KOPT-K1 (cell line): ENCODE measurements at regions not wholly inside any gene's neighbourhood (a gene's known extent, or its start where the extent isn't known, plus 50 kb on each side); places are given as distances from the start of the nearest gene placed in this dataset.
"Not testable (repeated sequence)": the region's sequence is repeated elsewhere in the genome, so short reads cannot be mapped to it uniquely, and the experiment has no call there.

Source experiments
- H3K27ac ChIP-seq: fragments of 200-600 bp; sonication (generic); 2 replicates; pipeline ENCODE4 v1.5.1; 2016; ENCODE audit warnings: antibody characterized with exemption, mild to moderate bottlenecking, low read depth, low read length; ENCODE audit not compliant: poor library complexity, severe bottlenecking
- H3K36me3 ChIP-seq: fragments of 200-600 bp; sonication (generic); 2 replicates; pipeline ENCODE4 v1.5.1; 2017; ENCODE audit warnings: antibody characterized with exemption, mild to moderate bottlenecking, low read length, moderate library complexity; ENCODE audit not compliant: insufficient read depth
- H3K9me3 ChIP-seq: fragments of 200-600 bp; sonication (generic); 2 replicates; pipeline ENCODE4 v1.5.1; 2017; ENCODE audit warnings: antibody characterized with exemption, low read length, mild to moderate bottlenecking; ENCODE audit not compliant: insufficient read depth, poor library complexity, severe bottlenecking

- Histone ChIP-seq H3K27ac (peak overlapping the region; percentile 97), H3K36me3 (no peaks in the 10 kb centered on the region), H3K9me3 (no peaks in the 10 kb centered on the region)
Observed at GRCh38 chr20:60087563-60088105, 129.4 kb downstream of the CDH26 start.

GRCh38 chr20:60088236-60088635, 130.0 kb downstream of the CDH26 start:
- Histone ChIP-seq H3K36me3 (no peaks in the 10 kb centered on the region), H3K27ac (peak overlapping the region; percentile 97), H3K9me3 (no peaks in the 10 kb centered on the region)

- no peaks in the 10 kb centered on the region for H3K36me3 ChIP-seq
- H3K9me3 ChIP-seq = no peaks in the 10 kb centered on the region
- H3K27ac ChIP-seq = no peak overlapping the region
Observed at GRCh38 chr20:60090631-60091030, 132.4 kb downstream of the CDH26 start.

GRCh38 chr20:60091305-60091704, 133.1 kb downstream of the CDH26 start:
- Histone ChIP-seq H3K27ac (no peak overlapping the region), H3K36me3 (no peaks in the 10 kb centered on the region; the same call in 1 of the 2 replicates), H3K9me3 (no peaks in the 10 kb centered on the region)

- no peaks in the 10 kb centered on the region; the same call in 1 of the 2 replicates for H3K36me3 ChIP-seq
Observed at GRCh38 chr20:60091861-60092260, 133.6 kb downstream of the CDH26 start.

GRCh38 chr20:60092729-60093128, 134.5 kb downstream of the CDH26 start:
- Histone ChIP-seq H3K9me3 (no peaks in the 10 kb centered on the region), H3K27ac (no peak overlapping the region), H3K36me3 (no peaks in the 10 kb centered on the region; the same call in 1 of the 2 replicates)

More at GRCh38 chr20:60091861-60092260, 133.6 kb downstream of the CDH26 start:
- H3K9me3 ChIP-seq = no peaks in the 10 kb centered on the region
- no peak overlapping the region for H3K27ac ChIP-seq

- no peaks in the 10 kb centered on the region for H3K9me3 ChIP-seq
- no peak overlapping the region for H3K27ac ChIP-seq
- no peaks in the 10 kb centered on the region; the same call in 1 of the 2 replicates for H3K36me3 ChIP-seq
Observed at GRCh38 chr20:60095456-60095855, 137.2 kb downstream of the CDH26 start.

GRCh38 chr20:60096166-60096565, 137.9 kb downstream of the CDH26 start:
- Histone ChIP-seq H3K9me3 (no peaks in the 10 kb centered on the region), H3K36me3 (no peaks in the 10 kb centered on the region; the same call in 1 of the 2 replicates), H3K27ac (no peak overlapping the region)

- Histone ChIP-seq H3K36me3 (no peaks in the 10 kb centered on the region; the same call in 1 of the 2 replicates), H3K27ac (peak overlapping the region; percentile 3), H3K9me3 (no peaks in the 10 kb centered on the region)
Observed at GRCh38 chr20:60097285-60097684, 139.1 kb downstream of the CDH26 start.

GRCh38 chr20:60100780-60101179, 142.6 kb downstream of the CDH26 start:
- H3K36me3 ChIP-seq = peaks cover 8% of the 10 kb centered on the region
- H3K27ac ChIP-seq = peak overlapping the region; percentile 68

GRCh38 chr20:60101201-60101890, 143.1 kb downstream of the CDH26 start:
- Histone ChIP-seq H3K9me3 (no peaks in the 10 kb centered on the region), H3K36me3 (peaks cover 8% of the 10 kb centered on the region), H3K27ac (peak overlapping the region; percentile 68)

More at GRCh38 chr20:60100780-60101179, 142.6 kb downstream of the CDH26 start:
- H3K9me3 ChIP-seq = no peaks in the 10 kb centered on the region

- Histone ChIP-seq H3K36me3 (peaks cover 8% of the 10 kb centered on the region; the same call in 1 of the 2 replicates), H3K27ac (peak overlapping the region; percentile 68), H3K9me3 (no peaks in the 10 kb centered on the region)
Observed at GRCh38 chr20:60101891-60102281, 143.7 kb downstream of the CDH26 start.

- H3K27ac ChIP-seq = peak overlapping the region; percentile 68
Observed at GRCh38 chr20:60102665-60103210, 144.5 kb downstream of the CDH26 start.

GRCh38 chr20:60104993-60105803, 147.0 kb downstream of the CDH26 start:
- Histone ChIP-seq H3K27ac (no peak overlapping the region), H3K36me3 (peaks cover 8% of the 10 kb centered on the region; the same call in 1 of the 2 replicates), H3K9me3 (no peaks in the 10 kb centered on the region)

More at GRCh38 chr20:60102665-60103210, 144.5 kb downstream of the CDH26 start:
- H3K36me3 ChIP-seq = peaks cover 8% of the 10 kb centered on the region; the same call in 1 of the 2 replicates
- no peaks in the 10 kb centered on the region for H3K9me3 ChIP-seq

GRCh38 chr20:60106186-60106585, 148.0 kb downstream of the CDH26 start:
- H3K27ac ChIP-seq, H3K9me3 ChIP-seq, H3K36me3 ChIP-seq: not testable (repeated sequence)
